ENCODE measurements at regions not wholly inside any gene's neighbourhood (a gene's known extent, or its start where the extent isn't known, plus 50 kb on each side); places are given as distances from the start of the nearest gene placed in this dataset.

GRCh38 chr4:17283832-17284231 is 228.1 kb downstream of the QDPR start:
- H3K4me3 ChIP-seq: no peak overlapping the region
- no TSS peak for BruUV-seq (replicated peaks)
- DNase-seq (ENCODE audit: low read depth, low spot score): no peak
- no peak overlapping the region for H3K27ac ChIP-seq (ENCODE audit: control insufficient read depth, insufficient read depth)
- 31% methylated on average over 4 of the region's 4 CpGs for WGBS (ENCODE audit: insufficient coverage, insufficient replicate concordance, low lambda C conversion rate, missing lambda C conversion rate)
- FAIRE-seq: no peak
- no peaks in the 10 kb centered on the region for H3K36me3 ChIP-seq (ENCODE audit: control insufficient read depth in 2 of 2, insufficient read depth in 2 of 2, low read length in 1 of 2)
- ChIA-PET POLR2A (no interaction called here), CTCF (no interaction called here), SMC1A (ENCODE audit: uncharacterized antibody, unreplicated experiment) (interaction anchor here (1.0 kb wide), 1 partner anchor 19 kb away, joined by 3 read pairs; no protein-coding TSS in a partner anchor), RAD21 (ENCODE audit: unreplicated experiment) (no interaction called here)
- no peak for TF ChIP-seq ZBED1 (IDR thresholded peaks at IDR 0.05; ENCODE audit: borderline replicate concordance)
- TF ChIP-seq PAX8 (IDR thresholded peaks at IDR 0.05): no peak
- no peak for TF ChIP-seq POLR2A (IDR thresholded peaks at IDR 0.05; ENCODE audit: low read depth, low read length)
- TF ChIP-seq MXI1 (IDR thresholded peaks at IDR 0.05; ENCODE audit: low read depth, low read length): no peak
- no peak for TF ChIP-seq NBN (IDR thresholded peaks at IDR 0.05)
- no peak for TF ChIP-seq RAD21 (IDR thresholded peaks at IDR 0.05; ENCODE audit: insufficient read depth, low read depth, low read length)
- no peak for TF ChIP-seq TCF12 (IDR thresholded peaks at IDR 0.05; ENCODE audit: low read depth, low read length)
- TF ChIP-seq MAX (IDR thresholded peaks at IDR 0.05; ENCODE audit: low read depth, low read length): no peak
- TF ChIP-seq FOXM1 (IDR thresholded peaks at IDR 0.05; ENCODE audit: low read depth, low read length): no peak
- no peak for TF ChIP-seq EP300 (IDR thresholded peaks at IDR 0.05; ENCODE audit: borderline replicate concordance in 1 of 2, control insufficient read depth in 1 of 2, low read depth in 2 of 2, low read length in 2 of 2)
- TF ChIP-seq RB1 (IDR thresholded peaks at IDR 0.05; ENCODE audit: borderline replicate concordance): no peak
- no peak overlapping the region for H3K9ac ChIP-seq (ENCODE audit: control insufficient read depth, insufficient read depth, low read length)
- no peaks in the 10 kb centered on the region for H3K79me2 ChIP-seq (ENCODE audit: control insufficient read depth, insufficient read depth, low read length)
- H3K4me1 ChIP-seq (ENCODE audit: control insufficient read depth, insufficient read depth, low read length): no peaks in the 10 kb centered on the region
- no peak overlapping the region for H2AFZ ChIP-seq (ENCODE audit: control insufficient read depth, low read depth, low read length)
- no peaks in the 10 kb centered on the region for H4K20me1 ChIP-seq (ENCODE audit: control insufficient read depth, insufficient read depth)
- ATAC-seq: no peak
- no peak overlapping the region for H3K4me2 ChIP-seq (ENCODE audit: control insufficient read depth, insufficient read depth)
- no peaks in the 10 kb centered on the region for H3K27me3 ChIP-seq (replicated peaks in 1 of 2; ENCODE audit: control insufficient read depth in 2 of 2, insufficient read depth in 2 of 2, low read length in 1 of 2)
- in situ Hi-C loops (cut with MboI) (no loop called here), intact Hi-C loops (cut with micrococcal nuclease; ENCODE audit: unreplicated experiment) (no loop called here)
- H3K9me3 ChIP-seq (replicated peaks; ENCODE audit: control insufficient read depth, insufficient read depth, low read length): no peaks in the 10 kb centered on the region
